Heart left ventricle (tissue), 13 donors: ENCODE measurements at regions not wholly inside any gene's neighbourhood (a gene's known extent, or its start where the extent isn't known, plus 50 kb on each side); places are given as distances from the start of the nearest gene placed in this dataset.

Experiments used
- POLR2A ChIP-seq, 2 donors: fragments of 450-650 bp; IDR thresholded peaks; one replicate each; pipeline ENCODE4 v1.6.1; 2017; ENCODE audit warnings: antibody characterized with exemption in 2 of 2, mild to moderate bottlenecking in 2 of 2, moderate library complexity in 2 of 2
- TF ChIP-seq, protein P1 (sequence below), 12 donors: fragments of 200-600 bp; sonication (generic) in 4 of 12; IDR thresholded peaks; one replicate each; pipeline versions ENCODE4 v1.5.0 to v1.8.0; 2018 to 2022; ENCODE audit warnings: antibody characterized with exemption in 12 of 12, mild to moderate bottlenecking in 5 of 12
- donor health status: ischemic (EF 13 %, LVEDD 7.1; RV severe dilation, severe dysfunction).
- donor health status: DM: no; HTN: yes; CAD: no.
- donor health status: DM: no; HTN: no; CAD: no.
- donor health status: ischemic (EF 25% LVEDD 6.9; RV normal size, moderate dysfunction).
- donor health status: ischemic (EF 25% LVEDD 5.7; RV mildly dilated, moderate dysfunction).
- donor health status: ischemic (EF 35%, LVEDD 5.7; RV mildly dilated, moderate dysfunction).
- donor health status: nonischemic (EF 11% LVEDD 7.7; RV severe dilation, severe dysfunction).
- donor health status: DM: yes; HTN: yes; CAD: no.
- donor health status: PGD.
- donor health status: ischemic (EF 29% LVEDD 5.4; RV normal size, mild dysfunction).
- donor health status: nonischemic (EF 23%, LVEDD 6.1; RV moderate dilation, normal function).

DNA sequence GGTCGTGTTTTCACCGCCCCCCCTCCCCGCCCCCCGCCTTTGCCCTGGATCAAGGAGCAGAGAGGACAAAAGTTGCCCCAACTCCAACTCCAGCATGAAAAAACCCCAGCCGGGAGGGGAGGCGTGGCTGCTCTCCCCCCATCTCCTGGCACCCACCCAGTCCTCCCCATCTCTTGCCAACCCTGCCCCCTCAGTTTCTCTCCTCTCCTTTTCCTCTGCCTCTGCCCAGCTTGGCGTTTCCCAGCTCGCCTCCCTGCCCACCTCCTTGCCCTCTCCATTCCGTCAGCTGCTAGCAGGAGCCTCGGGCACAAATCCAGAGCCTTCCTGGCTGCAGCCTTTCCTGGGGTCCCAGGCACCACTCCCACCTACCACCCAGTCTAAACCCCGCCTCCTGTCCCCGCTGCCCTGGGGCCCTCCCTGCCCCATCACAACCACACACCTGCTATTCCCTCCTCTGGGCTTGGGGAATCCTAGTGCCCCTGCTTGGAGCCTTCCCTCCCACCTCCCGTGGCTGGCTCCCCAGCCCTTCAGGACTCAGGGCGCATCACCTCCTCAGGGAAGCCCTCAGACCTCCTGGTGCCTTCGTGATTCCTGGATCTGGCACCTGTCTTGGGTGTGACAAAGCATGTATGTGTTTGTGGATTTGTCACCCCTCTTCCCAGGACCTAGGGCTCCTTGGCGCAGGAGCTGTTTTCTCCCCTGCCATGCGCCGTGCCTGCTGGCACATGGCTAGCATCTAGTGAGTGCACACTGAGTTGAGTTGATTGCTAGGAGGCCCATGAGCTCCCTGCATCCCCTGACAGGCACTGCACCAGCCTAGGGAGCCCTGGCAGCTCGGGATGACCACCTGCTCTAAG is 209.1 kb downstream of the TFCP2L1 start:
- TF ChIP-seq, protein P1, sequence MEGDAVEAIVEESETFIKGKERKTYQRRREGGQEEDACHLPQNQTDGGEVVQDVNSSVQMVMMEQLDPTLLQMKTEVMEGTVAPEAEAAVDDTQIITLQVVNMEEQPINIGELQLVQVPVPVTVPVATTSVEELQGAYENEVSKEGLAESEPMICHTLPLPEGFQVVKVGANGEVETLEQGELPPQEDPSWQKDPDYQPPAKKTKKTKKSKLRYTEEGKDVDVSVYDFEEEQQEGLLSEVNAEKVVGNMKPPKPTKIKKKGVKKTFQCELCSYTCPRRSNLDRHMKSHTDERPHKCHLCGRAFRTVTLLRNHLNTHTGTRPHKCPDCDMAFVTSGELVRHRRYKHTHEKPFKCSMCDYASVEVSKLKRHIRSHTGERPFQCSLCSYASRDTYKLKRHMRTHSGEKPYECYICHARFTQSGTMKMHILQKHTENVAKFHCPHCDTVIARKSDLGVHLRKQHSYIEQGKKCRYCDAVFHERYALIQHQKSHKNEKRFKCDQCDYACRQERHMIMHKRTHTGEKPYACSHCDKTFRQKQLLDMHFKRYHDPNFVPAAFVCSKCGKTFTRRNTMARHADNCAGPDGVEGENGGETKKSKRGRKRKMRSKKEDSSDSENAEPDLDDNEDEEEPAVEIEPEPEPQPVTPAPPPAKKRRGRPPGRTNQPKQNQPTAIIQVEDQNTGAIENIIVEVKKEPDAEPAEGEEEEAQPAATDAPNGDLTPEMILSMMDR (IDR thresholded peaks at IDR 0.05), result no peak
- TF ChIP-seq POLR2A (IDR thresholded peaks at IDR 0.05), result no peak
